ENCODE measurements at regions not wholly inside any gene's neighbourhood (a gene's known extent, or its start where the extent isn't known, plus 50 kb on each side); places are given as distances from the start of the nearest gene placed in this dataset.

DNA sequence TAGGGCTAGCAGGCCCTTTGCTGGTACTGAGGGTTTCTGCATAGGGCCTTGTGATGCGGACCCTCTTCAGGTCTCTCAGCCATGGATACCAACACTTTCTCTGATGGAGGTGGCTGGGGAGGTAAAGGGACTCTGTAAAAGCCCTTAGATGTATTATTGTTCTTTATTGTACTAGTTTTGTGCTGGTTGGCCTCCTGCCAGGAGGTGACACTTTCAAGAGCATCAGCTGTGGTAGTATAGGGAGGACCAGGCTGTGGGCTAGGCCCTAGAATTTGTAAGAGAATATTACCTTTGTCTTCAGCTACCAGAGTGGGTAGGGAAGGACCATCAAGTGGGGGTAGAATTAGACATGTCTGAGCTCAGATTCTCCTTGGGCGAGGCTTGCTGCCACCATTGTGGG lies 936.3 kb downstream of the CENPC start:
- intact Hi-C loops (cut with DNase I; ENCODE audit: low total_unique reads), result no loop called here
- TF ChIP-seq POLR2AphosphoS5 (IDR thresholded peaks at IDR 0.05) (no peak), EP300 (IDR thresholded peaks at IDR 0.05) (no peak), POLR2A (IDR thresholded peaks at IDR 0.05) (no peak)
- TF ChIP-seq, protein P1, sequence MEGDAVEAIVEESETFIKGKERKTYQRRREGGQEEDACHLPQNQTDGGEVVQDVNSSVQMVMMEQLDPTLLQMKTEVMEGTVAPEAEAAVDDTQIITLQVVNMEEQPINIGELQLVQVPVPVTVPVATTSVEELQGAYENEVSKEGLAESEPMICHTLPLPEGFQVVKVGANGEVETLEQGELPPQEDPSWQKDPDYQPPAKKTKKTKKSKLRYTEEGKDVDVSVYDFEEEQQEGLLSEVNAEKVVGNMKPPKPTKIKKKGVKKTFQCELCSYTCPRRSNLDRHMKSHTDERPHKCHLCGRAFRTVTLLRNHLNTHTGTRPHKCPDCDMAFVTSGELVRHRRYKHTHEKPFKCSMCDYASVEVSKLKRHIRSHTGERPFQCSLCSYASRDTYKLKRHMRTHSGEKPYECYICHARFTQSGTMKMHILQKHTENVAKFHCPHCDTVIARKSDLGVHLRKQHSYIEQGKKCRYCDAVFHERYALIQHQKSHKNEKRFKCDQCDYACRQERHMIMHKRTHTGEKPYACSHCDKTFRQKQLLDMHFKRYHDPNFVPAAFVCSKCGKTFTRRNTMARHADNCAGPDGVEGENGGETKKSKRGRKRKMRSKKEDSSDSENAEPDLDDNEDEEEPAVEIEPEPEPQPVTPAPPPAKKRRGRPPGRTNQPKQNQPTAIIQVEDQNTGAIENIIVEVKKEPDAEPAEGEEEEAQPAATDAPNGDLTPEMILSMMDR (IDR thresholded peaks at IDR 0.05), result no peak
- Histone ChIP-seq H3K36me3 (no peaks in the 10 kb centered on the region), H3K27me3 (no peaks in the 10 kb centered on the region), H3K9me3 (peaks cover 0 to 10% (median 4%) of the 10 kb centered on the region in 4 donors), H3K27ac (no peak overlapping the region), H3K4me3 (no peak overlapping the region), H3K4me1 (no peaks in the 10 kb centered on the region)
- 85 to 98% (median 96%) methylated on average over 2 of the region's 2 CpGs for WGBS, 5 donors
- no peak for DNase-seq

DNA sequence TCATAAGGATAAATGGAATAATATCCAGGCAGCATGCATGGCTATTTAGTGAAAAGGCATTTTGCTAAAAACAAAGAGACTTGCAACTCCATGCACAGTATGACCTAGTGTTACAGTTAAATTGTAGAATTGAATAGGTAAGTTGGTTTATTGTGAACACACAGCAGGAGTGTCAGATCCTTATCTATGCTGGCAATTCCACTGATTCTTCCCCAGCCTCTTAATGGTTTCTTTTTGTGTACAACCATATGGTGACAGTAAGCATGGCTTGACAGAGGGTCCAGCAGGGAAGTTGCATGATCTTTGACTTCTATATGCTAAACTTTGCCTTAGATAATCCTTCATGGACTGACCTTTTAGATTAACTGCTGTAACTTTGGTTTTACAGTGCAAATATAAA lies 936.6 kb upstream of the EPHA5 start:
- Histone ChIP-seq H3K27me3 (no peaks in the 10 kb centered on the region), H3K9me3 (peaks cover 0 to 10% (median 0%) of the 10 kb centered on the region in 4 donors), H3K4me3 (no peak overlapping the region), H3K27ac (no peak overlapping the region), H3K4me1 (no peaks in the 10 kb centered on the region), H3K36me3 (no peaks in the 10 kb centered on the region)
- TF ChIP-seq POLR2A (IDR thresholded peaks at IDR 0.05) (no peak), EP300 (IDR thresholded peaks at IDR 0.05) (no peak), POLR2AphosphoS5 (IDR thresholded peaks at IDR 0.05) (no peak)
- TF ChIP-seq, protein P1 (IDR thresholded peaks at IDR 0.05), result no peak
- intact Hi-C loops (cut with DNase I; ENCODE audit: low total_unique reads), result no loop called here
- DNase-seq, result no peak

DNA sequence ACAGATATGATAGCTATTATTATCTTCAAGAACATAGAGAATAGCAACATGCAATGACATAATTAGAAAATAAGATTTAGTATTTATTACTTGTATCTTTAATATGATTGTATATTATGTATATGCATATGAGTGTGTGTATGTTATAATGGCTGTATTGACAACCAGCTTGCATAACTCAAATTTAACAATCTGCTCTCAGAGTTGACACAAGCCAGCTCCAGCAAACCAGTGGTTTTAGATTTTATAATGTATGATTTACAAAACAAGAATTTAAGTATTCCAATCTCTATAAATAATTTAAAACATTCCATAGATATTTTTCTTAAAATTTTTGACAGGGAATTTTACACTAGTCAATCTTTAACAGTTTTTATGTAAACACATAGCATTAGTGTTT lies 935.9 kb upstream of the EPHA5 start:
- H3K27ac ChIP-seq, result no peak overlapping the region
- DNase-seq, result no peak
- no peak for TF ChIP-seq POLR2A (IDR thresholded peaks at IDR 0.05)
- TF ChIP-seq EP300 (IDR thresholded peaks at IDR 0.05), result no peak
- TF ChIP-seq, protein P1 (IDR thresholded peaks at IDR 0.05), result no peak
- TF ChIP-seq POLR2AphosphoS5 (IDR thresholded peaks at IDR 0.05), result no peak
- no peak overlapping the region for H3K4me3 ChIP-seq
- H3K27me3 ChIP-seq, result no peaks in the 10 kb centered on the region
- no peaks in the 10 kb centered on the region for H3K36me3 ChIP-seq
- peaks cover 0 to 10% (median 0%) of the 10 kb centered on the region in 4 donors for H3K9me3 ChIP-seq
- no peaks in the 10 kb centered on the region for H3K4me1 ChIP-seq
- intact Hi-C loops (cut with DNase I; ENCODE audit: low total_unique reads), result no loop called here

DNA sequence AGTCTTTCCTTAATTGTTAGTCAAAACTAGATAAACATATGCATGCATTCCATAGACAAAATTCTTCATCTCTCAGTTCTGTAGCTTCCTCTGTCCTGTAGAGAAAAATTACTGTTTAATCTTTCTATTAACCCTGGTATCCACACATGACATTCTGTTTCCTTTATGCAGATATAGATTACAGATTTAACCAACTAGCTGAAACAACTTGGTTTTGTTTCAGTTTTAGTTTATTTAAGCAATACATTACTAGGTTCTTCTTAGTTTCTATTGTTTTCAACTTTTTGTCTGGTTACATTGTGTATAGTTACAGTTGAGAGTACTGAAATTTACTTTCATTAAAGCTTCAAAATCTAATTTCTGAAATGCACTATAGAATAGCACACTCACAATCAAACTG lies 933.9 kb upstream of the EPHA5 start:
- intact Hi-C loops (cut with DNase I; ENCODE audit: low total_unique reads), result no loop called here

More for the DNA sequence above, 933.9 kb upstream of the EPHA5 start:
- Histone ChIP-seq H3K27me3 (no peaks in the 10 kb centered on the region), H3K9me3 (peaks cover 0 to 4% (median 0%) of the 10 kb centered on the region in 4 donors), H3K36me3 (no peaks in the 10 kb centered on the region), H3K4me1 (no peaks in the 10 kb centered on the region), H3K4me3 (no peak overlapping the region), H3K27ac (no peak overlapping the region)
- DNase-seq, result no peak
- no peak for TF ChIP-seq POLR2A (IDR thresholded peaks at IDR 0.05)
- no peak for TF ChIP-seq EP300 (IDR thresholded peaks at IDR 0.05)
- no peak for TF ChIP-seq POLR2AphosphoS5 (IDR thresholded peaks at IDR 0.05)
- TF ChIP-seq, protein P1 (IDR thresholded peaks at IDR 0.05), result no peak
